SU-DHL-6 (cell line): ENCODE measurements at regions not wholly inside any gene's neighbourhood (a gene's known extent, or its start where the extent isn't known, plus 50 kb on each side); places are given as distances from the start of the nearest gene placed in this dataset.

Source experiments
- CTCF ChIP-seq: fragments of 200-600 bp; sonication (generic); IDR thresholded peaks from one replicate; pipeline ENCODE4 v1.5.1; 2017; ENCODE audit warnings: antibody characterized with exemption, mild to moderate bottlenecking, low read length, moderate library complexity; ENCODE audit not compliant: insufficient read depth, poor library complexity, severe bottlenecking
- EZH2phosphoT487 ChIP-seq: fragments of 200-600 bp; sonication (generic), shearing (Covaris generic); conservative IDR thresholded peaks from 2 replicates; pipeline ENCODE4 v1.6.1; 2018; ENCODE audit warnings: mild to moderate bottlenecking, antibody characterized with exemption, low read length, moderate library complexity, mixed read lengths

DNA sequence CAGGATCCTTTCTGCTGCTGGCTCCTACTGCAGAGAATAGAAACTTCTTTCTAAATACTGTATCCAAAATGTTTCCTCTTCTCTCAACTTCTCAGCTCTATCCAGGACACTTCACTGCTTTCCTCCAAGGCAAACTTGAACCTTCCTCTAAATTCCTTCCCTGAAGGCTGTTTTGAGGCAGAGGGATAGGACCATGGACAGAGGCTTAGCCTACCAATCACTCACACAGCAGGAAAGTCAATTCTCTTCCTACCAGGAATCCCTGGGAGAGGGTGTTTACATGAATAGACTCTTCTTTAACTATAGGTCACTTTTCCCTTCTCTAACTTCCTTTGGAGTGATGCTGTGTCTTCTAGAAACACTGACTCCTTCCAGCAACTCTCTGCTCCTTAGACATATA, 115.6 kb upstream of the MKLN1 start:
- TF ChIP-seq CTCF (no peak), EZH2phosphoT487 (no peak)
